ENCODE measurements at regions not wholly inside any gene's neighbourhood (a gene's known extent, or its start where the extent isn't known, plus 50 kb on each side); places are given as distances from the start of the nearest gene placed in this dataset.
"Not testable (repeated sequence)": the region's sequence is repeated elsewhere in the genome, so short reads cannot be mapped to it uniquely, and the experiment has no call there.

- DNase-seq (ENCODE audit: low spot score): no peak
Observed at GRCh38 chr13:112222971-112223370, 153.2 kb upstream of the SPACA7 start.

- DNase-seq (ENCODE audit: low spot score): not testable (repeated sequence)
Observed at GRCh38 chr13:112223929-112224328, 152.2 kb upstream of the SPACA7 start.

GRCh38 chr13:112225429-112226090, 150.6 kb upstream of the SPACA7 start:
- DNase-seq (ENCODE audit: low spot score): no peak

GRCh38 chr13:112226320-112227002, 149.7 kb upstream of the SPACA7 start:
- DNase-seq (ENCODE audit: low spot score): no peak

- DNase-seq (ENCODE audit: low spot score): no peak
Observed at GRCh38 chr13:112227031-112227430, 149.1 kb upstream of the SPACA7 start.

GRCh38 chr13:112229445-112229844, 146.7 kb upstream of the SPACA7 start:
- no peak for DNase-seq (ENCODE audit: low spot score)

GRCh38 chr13:112229992-112230872, 145.9 kb upstream of the SPACA7 start:
- DNase-seq (ENCODE audit: low spot score): no peak

GRCh38 chr13:112231451-112232083, 144.6 kb upstream of the SPACA7 start:
- no peak for DNase-seq (ENCODE audit: low spot score)

- no peak for DNase-seq (ENCODE audit: low spot score)
Observed at GRCh38 chr13:112233256-112233655, 142.9 kb upstream of the SPACA7 start.

- DNase-seq (ENCODE audit: low spot score): no peak
Observed at GRCh38 chr13:112233716-112234115, 142.4 kb upstream of the SPACA7 start.

GRCh38 chr13:112234131-112234875, 141.9 kb upstream of the SPACA7 start:
- no peak for DNase-seq (ENCODE audit: low spot score)

GRCh38 chr13:112236016-112236415, 140.1 kb upstream of the SPACA7 start:
- no peak for DNase-seq (ENCODE audit: low spot score)

GRCh38 chr13:112236539-112237197, 139.5 kb upstream of the SPACA7 start:
- no peak for DNase-seq (ENCODE audit: low spot score)

- no peak for DNase-seq (ENCODE audit: low spot score)
Observed at GRCh38 chr13:112238436-112238995, 137.6 kb upstream of the SPACA7 start.

- DNase-seq (ENCODE audit: low spot score): no peak
Observed at GRCh38 chr13:112240076-112240475, 136.1 kb upstream of the SPACA7 start.

- DNase-seq (ENCODE audit: low spot score): no peak
Observed at GRCh38 chr13:112241288-112241687, 134.9 kb upstream of the SPACA7 start.

- no peak for DNase-seq (ENCODE audit: low spot score)
Observed at GRCh38 chr13:112242777-112243176, 133.4 kb upstream of the SPACA7 start.

- no peak for DNase-seq (ENCODE audit: low spot score)
Observed at GRCh38 chr13:112244061-112244460, 132.1 kb upstream of the SPACA7 start.

GRCh38 chr13:112244495-112245177, 131.5 kb upstream of the SPACA7 start:
- DNase-seq (ENCODE audit: low spot score): no peak

GRCh38 chr13:112245179-112245724, 130.9 kb upstream of the SPACA7 start:
- no peak for DNase-seq (ENCODE audit: low spot score)

Data from cerebellar cortex (tissue), 1 donor.